ENCODE measurements at regions not wholly inside any gene's neighbourhood (a gene's known extent, or its start where the extent isn't known, plus 50 kb on each side); places are given as distances from the start of the nearest gene placed in this dataset.

DNA sequence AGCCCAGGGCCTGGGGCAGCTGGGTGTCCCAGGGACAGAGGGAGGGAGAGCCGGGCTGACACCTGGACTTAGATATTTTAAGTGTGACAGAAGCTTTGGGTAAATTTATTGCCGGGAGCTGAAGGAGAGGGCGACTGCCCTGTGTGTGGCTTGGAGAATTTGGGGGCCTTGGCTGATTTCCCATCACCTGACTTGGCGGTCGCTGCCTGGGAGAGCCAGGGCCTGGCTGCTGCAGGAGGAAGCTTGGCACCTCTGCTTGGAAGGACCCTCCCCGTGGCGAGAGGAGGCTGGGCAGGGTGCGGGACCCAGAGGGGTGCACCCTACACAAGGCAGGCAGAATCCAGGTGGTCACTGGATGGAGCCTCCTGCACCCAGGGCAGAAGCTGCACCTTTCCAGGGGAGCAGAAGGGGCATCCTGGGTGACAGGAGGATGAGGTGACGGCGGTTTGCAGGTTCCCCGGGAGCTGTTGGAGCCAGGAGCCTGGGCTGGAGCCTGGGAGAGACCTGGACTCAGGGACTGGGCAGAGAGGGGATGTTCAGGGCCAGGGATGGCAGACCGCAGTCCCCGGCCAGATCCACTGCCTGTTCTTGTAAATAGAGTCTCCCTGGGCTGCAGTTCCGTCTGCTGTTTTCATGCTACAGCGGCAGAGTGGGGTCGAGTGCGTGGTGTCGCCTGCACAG, 72.0 kb downstream of the RGS12 start:
- FAIRE-seq, result no peak
- DNase-seq (ENCODE audit: insufficient read length, low spot score), result no peak

DNA sequence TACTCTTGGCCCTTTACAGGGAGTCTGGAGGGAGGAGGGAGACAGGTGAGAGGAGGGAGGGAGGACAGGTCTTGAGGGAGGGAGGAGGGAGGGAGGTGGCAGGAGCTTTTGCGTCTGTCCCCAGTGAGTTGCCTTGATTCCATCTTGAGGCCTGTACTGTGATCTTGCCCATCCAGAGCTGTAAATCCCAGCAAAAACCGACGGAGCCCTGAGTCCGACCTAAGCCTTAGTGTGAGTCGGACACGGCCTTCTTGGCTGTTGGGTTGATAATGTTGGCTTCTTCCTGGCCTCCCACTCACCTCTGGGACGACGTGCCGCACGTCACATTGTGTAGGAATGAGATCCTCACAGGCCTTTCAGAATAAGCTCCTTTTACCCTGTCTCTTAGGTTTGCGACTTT, 72.5 kb downstream of the RGS12 start:
- FAIRE-seq (no peak), DNase-seq (ENCODE audit: insufficient read length, low spot score) (no peak)

DNA sequence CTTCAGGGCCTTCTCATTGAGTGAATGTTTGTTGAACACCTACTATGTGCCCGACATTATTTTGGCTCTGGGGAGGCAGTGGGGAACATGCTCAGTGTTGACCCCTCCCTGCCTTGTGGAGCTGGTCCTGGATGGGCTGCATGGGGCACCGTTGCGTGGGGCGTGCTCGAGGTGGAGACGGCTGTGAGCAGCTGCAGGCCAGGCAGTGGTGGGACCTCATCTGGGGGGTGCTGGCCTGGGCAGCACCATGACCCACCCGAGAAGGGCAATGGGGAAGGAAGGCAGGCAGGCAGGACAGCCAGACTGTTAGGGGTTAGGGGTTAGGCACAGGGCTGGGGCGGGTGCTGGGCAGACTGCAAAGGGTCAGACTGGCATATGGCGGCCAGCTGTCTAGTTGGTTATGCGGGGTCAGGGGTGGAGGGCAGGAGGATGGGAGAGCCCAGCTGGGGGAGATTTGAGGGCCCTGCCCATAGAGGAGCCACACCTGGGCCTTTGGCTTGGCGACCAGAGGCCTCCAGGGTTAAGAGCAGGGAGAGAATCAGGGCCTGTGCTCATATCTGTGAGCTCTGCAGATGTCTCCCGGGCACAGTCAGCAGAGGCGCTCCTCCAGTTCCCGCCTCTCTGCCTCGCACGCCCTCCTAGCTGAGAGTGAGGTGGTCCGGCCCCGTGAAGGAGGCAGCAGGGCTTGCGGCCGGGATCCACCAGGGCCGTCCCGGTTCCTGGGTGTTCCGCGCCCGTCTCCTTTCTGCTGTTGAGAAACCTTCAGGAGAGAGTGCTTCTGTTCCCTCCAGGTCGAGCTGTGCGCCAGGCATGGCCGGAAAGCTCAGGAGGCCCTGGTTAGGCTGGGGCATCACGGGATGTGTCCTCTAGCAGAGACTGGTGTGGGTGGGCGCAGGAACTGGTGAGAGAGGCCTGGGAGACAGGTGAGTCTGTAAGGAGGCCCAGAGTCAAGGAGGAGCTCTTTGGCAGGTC, 73.3 kb downstream of the RGS12 start:
- FAIRE-seq, result peak; percentile 9
- DNase-seq (ENCODE audit: insufficient read length, low spot score), result no peak

DNA sequence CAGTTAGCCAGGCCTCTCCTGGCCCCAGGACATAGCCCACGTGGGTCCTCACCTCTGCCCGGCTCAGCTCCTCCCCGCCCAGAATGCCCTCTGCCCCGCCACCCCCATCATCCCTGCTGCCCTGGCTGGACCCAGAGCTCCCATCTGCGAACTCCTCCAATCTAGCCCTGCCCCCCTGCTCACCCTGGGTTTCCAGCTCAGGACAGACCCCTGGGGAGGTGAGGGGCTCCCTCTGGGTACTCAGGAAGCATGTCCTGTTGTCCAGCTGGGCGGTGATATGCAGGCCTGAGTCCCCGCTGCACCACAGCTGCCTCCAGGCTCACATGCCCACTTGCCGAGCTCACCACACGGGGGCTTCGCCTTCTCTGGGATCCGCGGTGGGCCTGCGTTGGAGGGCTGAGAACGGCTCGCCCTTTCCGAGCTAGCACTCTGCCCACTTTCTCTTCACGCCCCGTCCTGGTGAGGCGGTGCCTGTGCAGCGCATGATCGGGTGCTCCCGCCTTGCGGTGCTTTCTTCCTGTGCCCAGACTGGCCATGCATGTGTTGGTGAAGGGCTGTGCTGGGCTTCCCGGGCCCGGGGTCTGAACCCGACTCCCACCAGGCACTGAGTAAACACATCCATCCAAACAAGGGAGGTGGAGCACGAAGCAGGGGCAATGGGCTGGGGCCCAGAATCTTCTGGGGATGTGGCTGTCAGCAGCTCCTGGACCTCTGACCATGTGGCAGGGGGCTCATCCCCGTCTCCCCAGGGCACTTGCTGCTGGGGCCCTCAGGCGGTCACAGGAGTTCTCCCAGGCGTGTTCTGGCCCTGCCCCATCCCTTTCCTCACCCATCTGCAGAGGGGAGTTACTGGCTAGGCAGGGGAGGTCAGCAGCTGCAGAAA, 74.3 kb downstream of the RGS12 start:
- FAIRE-seq, result no peak
- no peak for DNase-seq (ENCODE audit: insufficient read length, low spot score)

DNA sequence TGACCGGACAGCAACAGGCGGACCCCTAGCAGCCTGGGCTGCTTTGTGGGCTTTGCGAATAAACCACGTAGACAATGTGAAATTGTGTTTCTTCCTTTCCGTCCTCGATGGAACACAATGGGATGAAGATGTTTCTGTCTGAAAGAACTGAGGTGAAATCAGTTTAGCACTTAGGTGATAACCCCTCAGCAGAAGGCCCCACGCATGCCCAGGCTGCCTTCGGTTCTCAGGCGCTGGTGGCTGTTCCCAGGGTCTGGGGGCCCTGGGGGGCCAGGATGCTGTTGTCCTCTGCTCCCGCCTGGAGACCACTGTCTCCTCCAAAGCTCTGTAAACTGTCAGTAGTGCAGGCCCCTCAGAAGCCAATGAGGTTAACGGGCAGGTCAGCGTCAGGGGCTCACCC, 73.9 kb upstream of the HGFAC start:
- FAIRE-seq (no peak), DNase-seq (ENCODE audit: insufficient read length, low spot score) (no peak)

DNA sequence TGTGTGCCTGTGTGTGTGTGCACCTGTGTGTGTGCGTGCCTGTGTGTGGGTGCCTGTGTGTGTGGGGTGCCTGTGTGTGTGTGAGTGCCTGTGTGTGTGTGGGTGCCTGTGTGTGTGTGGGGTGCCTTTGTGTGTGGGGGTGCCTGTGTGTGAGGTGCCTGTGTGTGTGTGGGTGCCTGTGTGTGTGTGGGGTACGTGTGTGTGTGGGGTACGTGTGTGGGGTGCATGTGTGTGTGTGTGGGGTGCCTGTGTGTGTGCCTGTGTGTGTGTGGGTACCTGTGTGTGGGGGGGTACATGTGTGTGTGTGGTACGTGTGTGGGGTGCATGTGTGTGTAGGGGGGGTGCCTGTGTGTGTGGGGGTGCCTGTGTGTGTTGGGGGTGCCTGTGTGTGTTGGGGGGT, 73.4 kb upstream of the HGFAC start:
- no peak for DNase-seq (ENCODE audit: insufficient read length, low spot score)
- peak; percentile 80 for FAIRE-seq

DNA sequence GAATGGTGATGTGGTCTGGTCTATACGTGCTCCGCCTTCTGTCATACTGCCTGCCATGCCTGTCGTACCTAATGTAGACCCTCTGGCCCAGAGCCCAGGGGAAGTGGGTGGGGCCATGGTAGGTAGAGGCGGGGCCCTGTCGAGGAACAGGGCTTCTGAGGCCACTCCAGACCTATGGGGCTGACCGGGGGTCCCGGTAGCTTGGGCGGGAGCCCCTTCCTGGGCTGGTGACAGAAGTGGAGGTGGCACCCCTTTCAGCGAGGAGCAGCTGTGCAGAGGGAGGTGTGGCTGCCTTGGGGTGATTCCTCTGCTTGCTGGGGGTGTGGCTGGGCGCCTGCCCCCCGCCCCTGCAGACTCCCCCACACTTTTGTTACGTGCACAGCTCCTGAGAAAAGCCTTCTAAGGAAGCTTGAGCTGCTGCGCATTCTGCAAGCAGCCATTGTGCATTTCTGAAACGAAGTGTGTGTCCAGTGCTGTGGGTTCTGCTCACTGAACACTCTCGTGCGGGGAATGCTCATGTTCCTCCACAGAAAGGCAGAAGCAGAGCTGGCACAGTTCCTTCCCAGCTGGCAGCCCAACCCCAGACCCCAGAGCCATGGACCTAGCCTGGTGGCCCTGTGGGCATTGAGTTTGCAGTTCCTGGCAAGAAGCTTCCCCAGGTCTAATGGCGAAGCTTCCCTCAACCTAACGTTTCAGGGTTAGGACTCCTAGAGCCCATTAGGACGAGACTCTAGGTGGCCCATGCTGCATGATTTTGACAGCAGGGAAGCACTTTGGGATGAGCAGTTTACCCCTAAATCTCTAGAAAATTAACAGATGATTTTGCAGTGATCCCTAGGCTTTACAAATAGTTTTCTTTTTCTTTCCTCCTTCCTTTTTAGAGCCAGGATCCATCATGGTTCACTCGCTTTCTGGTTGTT, 72.7 kb upstream of the HGFAC start:
- DNase-seq (ENCODE audit: insufficient read length, low spot score), result no peak

DNA sequence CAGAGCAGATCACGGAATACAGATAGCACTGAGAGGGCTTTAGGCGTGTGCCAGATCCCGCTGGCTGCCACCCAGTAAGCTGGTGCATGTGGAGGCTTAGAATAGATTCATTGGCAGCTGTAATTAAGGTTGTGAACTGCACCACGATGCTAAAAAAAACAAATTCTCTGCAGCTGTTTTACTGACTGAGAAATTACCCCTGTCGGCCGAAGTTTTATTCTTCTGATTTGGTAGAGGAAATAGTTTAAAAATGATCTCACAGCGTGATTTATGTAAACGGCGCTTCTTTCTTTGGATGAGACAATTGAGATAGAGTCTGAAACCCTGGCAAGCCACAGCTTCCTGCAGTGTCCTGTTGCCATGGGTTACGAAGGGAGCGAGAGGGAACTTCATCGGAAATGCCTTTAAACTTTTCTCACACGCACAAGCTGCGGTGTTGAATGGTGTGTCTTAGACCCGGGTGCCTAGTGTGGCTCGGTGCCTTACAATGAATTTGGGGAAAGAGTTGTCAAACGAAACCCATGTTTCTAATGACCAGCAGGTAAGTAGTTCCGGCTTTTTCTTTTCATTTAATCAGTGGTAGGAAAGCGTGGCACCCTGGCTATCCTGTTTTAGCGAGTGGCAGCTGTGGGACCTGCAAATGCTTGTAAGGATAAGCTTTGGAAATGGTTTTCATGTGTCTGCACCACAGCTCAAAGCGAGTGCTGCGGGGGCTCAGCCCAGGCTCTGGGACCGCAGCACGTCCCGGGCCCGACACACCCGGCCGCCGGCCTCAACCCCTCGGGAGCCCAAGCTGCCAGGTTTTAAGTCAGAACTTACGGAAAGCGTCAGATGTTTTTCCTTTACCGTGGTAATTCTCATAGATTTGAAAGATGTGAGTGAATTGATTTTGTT, 71.7 kb upstream of the HGFAC start:
- DNase-seq (ENCODE audit: insufficient read length, low spot score), result peak; percentile 77
- FAIRE-seq, result peak; percentile 63

More for the DNA sequence above, 72.7 kb upstream of the HGFAC start:
- FAIRE-seq, result no peak

DNA sequence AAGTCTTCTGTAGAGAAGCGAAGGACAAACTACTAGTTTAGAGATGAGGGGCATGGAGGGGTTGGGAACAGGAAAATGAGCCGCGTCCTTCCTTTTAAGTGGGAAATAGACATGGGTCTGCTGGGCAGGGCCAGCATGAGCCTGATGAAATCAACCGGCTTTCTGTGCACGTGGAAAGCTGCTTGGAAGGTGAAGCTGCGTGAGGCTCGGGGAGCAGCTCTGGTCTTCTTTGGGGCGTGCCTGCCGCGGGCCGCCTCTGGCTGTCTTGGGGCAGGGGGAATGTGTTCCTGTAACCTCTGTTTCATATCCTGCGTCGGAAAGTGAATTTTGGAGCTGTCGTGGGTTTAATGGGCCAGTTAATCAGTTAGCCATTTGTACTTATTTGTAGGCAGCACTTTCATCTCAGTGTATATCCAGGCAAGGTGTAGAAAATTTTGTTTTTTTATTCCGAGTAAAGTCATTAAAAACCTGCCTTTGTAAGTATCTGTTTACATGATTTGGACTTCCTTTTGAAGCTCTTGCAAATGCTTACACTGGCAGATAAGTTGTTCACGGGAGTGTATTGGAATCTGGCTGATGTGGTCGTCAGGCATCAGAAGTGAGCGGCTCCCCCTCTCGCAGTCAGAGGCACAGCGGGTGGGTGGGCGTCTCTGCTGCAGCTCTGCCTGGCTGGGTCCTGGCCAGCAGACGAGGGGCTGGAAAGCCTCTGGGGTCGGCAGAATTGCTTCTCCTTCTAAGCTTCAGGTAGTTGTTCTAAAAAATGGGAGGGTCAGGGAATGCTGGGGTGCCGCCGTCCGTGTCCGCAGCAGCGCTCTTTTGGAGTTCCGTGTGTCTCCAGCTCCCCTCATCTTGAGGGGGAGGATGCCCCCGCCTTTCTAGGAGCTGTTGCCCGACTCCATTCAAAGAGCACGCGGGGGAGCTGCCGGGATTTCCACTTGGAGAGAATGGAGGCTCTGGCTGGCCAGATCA, 70.5 kb upstream of the HGFAC start:
- FAIRE-seq (no peak), DNase-seq (ENCODE audit: insufficient read length, low spot score) (no peak)

DNA sequence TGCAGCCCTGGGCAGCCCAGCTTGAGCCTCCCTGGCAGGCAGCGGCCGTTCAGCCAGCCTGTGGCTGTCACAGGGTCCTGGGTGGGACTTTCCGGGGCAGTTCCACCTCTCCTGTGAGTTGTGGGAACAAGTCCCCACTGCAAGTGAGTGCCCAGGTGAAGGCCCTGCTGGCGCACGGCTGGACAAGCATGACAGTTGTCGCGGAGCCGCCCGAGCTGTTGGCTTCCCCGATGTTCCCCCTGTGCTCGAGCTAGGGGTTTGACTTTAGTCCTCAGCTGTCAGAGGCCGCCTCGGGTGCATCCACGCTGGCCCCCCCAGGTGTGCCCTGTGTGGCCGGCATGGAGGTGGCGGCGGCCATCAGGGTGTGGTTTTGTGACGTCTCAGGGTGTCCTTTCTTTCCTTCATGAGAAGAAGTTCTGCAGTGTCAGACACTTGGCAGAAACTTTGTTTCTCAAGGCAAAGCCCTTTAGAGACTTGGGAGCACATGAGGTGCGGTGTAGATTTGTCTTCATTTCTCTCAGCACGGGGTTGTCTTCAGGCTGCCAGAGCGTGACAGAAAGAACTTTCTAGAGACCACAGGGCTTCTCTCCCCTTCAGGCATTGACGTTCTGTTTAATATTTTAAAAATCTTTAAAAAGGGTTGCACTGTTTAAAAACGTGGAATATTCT, 69.4 kb upstream of the HGFAC start:
- no peak for FAIRE-seq
- DNase-seq (ENCODE audit: insufficient read length, low spot score), result no peak

DNA sequence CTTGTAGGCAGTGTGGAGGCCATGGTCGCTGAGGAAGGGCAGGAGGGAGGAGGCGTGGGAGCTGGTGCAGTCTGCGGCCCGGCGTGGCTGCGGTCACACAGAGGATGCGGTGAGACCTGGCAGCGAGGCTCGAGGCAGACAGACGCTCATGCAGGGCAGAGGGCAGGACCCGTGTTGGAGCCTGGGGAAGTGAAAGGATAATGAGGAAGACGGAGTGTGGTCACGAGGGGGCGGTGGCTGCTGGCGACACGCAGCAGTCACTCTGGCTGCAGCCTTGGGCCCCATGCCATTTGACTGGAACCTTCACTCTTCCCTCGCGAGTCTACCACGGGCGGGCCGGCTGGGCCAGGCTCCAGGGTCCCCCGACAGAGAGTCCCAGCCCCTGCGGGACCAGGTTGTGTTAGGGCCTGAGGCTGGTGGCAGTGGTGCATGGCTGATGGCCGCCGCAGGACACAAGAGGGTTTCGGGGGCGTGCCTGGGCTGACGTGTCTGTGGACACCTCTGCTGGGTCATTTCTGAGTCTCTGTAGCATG, 68.8 kb upstream of the HGFAC start:
- DNase-seq (ENCODE audit: insufficient read length, low spot score) (no peak), FAIRE-seq (no peak)

DNA sequence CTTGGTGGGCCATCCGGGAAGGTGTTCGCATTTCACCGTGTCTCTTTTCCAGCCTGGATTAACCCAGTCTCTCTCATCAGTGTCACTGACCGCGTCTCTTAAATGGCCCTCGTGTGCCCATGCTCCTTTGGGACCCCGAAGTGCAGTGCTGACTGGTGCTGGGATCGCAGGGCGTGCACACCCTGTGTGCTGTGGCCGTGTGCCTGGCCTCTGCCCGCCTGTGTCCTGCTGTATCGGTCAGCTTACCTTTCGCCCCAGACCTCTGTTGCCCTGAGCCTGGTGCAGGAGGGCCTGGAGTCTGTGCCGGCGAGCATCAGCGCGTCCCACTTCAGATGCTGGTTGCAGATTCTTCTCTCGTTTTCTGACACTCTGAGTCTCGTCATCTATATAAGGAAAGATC, 68.3 kb upstream of the HGFAC start:
- FAIRE-seq (no peak), DNase-seq (ENCODE audit: insufficient read length, low spot score) (no peak)

DNA sequence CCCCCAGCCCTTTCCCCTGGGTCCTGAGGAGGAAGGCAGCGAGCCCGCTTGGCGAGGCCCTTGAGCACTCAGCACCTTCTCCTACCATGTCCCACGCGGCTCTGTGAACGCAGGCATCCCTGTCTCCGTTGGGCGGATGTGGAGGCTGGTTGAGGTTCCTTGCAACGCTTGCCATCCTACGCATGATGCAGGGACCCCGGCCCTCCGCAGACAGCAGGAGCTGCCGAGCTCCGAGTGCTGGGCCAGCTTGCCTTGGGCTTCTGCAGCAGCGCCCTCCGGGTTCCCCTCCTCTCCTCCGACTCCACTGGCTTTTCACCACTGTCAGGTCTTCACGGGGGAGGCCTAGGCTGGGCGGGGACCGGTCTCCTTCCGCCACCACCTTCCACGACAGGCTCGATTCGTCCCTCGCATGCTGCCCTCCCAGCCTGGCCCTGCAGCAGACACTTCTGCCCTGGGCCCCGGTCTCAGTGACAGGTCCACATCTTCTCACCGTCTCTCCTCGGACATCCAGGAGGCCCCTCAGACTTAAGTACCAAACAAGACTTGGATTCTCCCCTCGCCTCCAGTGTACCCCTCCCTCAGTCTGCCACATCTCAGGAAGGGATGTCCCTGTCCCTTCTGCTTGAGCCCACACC, 67.6 kb upstream of the HGFAC start:
- DNase-seq (ENCODE audit: insufficient read length, low spot score), result no peak
- no peak for FAIRE-seq

DNA sequence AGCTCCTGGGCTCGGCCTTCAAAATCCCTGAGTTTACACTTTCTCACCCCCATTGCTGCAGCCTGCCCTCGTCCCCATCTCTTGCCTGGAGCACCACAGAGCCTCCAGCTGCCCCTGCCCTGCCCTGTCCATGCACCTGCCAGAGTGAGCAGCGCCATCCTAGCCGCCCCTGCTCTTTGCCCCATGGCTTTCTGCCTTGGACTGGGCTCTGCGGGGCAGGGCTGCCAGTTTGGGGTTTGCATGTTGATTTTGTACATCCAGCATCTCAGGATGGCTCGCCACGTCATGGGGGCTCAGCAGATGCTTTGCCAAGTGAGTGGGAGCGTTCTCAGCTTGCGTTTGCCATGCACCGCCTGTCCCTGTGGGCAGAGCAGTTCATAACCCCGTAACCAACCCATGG, 67.1 kb upstream of the HGFAC start:
- FAIRE-seq (no peak), DNase-seq (ENCODE audit: insufficient read length, low spot score) (no peak)

DNA sequence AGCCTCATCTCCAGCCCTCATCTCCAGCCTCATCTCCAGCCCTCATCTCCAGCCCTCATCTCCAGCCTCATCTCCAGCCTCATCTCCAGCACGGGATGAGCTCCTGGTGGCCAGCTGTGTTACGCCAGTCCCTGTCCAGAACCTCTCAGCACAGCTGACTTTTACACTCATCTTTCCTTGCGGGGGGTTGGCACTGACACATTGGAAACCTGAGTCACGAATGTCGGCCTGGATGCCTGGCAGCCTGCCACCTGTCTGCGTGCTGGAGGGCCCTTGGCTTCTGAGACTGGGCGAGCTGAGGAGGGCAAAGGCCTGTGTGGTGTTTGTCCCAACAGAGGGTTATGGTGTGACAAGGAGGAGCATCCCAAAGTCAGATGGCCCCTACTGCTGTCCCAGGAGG, 66.1 kb upstream of the HGFAC start:
- DNase-seq (ENCODE audit: insufficient read length, low spot score), result peak; percentile 70

DNA sequence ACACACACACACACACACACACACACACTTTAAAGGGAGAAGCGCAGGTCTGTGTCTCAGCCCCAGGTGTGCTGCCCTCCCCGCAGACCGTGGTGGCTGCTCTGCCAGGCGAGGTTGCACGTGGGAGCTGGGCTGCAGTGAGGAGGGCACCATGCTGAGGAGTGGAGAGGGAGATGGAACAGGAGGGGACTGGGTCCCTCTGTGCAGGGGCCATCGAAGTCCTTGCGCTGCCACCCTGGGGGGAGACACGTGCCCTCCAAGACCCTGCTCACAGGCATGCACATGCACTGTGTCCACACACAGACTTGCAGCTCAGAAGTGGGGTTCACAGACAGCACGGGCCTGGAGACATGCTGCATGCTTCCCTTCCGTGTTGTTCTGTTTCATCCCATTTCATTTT, 65.5 kb upstream of the HGFAC start:
- FAIRE-seq (no peak), DNase-seq (ENCODE audit: insufficient read length, low spot score) (no peak)

More for the DNA sequence above, 66.1 kb upstream of the HGFAC start:
- FAIRE-seq, result peak; percentile 26

DNA sequence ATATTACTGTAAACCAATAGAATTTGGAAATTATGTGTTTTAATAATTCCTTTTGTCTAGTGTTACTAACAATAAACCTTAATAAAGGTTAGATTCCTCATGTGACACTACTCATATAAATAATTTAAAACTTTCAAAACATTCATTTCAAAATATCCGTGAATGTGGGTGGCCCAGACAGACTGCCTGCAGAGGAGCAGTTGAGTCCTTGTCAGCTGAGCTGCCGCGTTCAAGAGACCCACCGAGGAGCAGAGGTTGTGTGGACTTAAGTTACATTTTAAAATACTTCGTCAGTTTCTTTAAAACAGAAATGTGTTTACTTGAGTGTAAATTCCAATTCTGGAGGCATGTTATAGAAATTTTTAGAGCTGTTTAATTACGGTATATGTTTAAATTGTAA, 64.2 kb upstream of the HGFAC start:
- no peak for DNase-seq (ENCODE audit: insufficient read length, low spot score)
- no peak for FAIRE-seq

Data from HTR-8/SVneo (cell line).